WERI-Rb-1 (cell line): ENCODE measurements at regions not wholly inside any gene's neighbourhood (a gene's known extent, or its start where the extent isn't known, plus 50 kb on each side); places are given as distances from the start of the nearest gene placed in this dataset.

ENCODE experiments used
- DNase-seq: peaks from one replicate; pipeline ENCODE4 v3.0.0-alpha.2; 2020
- H3K27ac ChIP-seq: fragments of 250-450 bp; sonication (Bioruptor Pico); 2 replicates; pipeline ENCODE4 v1.5.1; 2020; ENCODE audit warnings: mild to moderate bottlenecking, moderate library complexity
- H3K27me3 ChIP-seq: fragments of 250-450 bp; sonication (Bioruptor Pico); 2 replicates; pipeline ENCODE4 v1.5.1; 2021; ENCODE audit warnings: mild to moderate bottlenecking, low read depth, moderate library complexity; ENCODE audit not compliant: insufficient read depth, severe bottlenecking
- H3K36me3 ChIP-seq: fragments of 250-450 bp; sonication (Bioruptor Pico); 2 replicates; pipeline ENCODE4 v1.5.1; 2020; ENCODE audit warnings: mild to moderate bottlenecking, moderate library complexity
- H3K4me3 ChIP-seq: 2 replicates; pipeline ENCODE4 v1.5.1; 2011; ENCODE audit warnings: low read depth, mild to moderate bottlenecking, control low read depth, low read length
- H3K9me3 ChIP-seq: fragments of 250-450 bp; sonication (Bioruptor Pico); 2 replicates; pipeline ENCODE4 v1.5.1; 2021; ENCODE audit warnings: mild to moderate bottlenecking, moderate library complexity; ENCODE audit not compliant: severe bottlenecking
- CTCF ChIP-seq: IDR thresholded peaks from 2 replicates; pipeline ENCODE4 v1.5.1; 2011; ENCODE audit warnings: low read depth, mild to moderate bottlenecking, control low read depth, inconsistent platforms, low read length

- H3K36me3 ChIP-seq, result no peaks in the 10 kb centered on the region
- no peaks in the 10 kb centered on the region for H3K9me3 ChIP-seq
- no peak for TF ChIP-seq CTCF
- H3K27ac ChIP-seq, result no peak overlapping the region
- no peaks in the 10 kb centered on the region for H3K27me3 ChIP-seq
- no peak for DNase-seq
- H3K4me3 ChIP-seq, result no peak overlapping the region
Observed at GRCh38 chr10:78448994-78449418, 415.3 kb downstream of the RPS24 start.

GRCh38 chr10:78449554-78449953 is 415.9 kb downstream of the RPS24 start:
- TF ChIP-seq CTCF, result no peak
- no peaks in the 10 kb centered on the region for H3K36me3 ChIP-seq
- H3K4me3 ChIP-seq, result no peak overlapping the region
- no peak for DNase-seq
- no peaks in the 10 kb centered on the region for H3K27me3 ChIP-seq
- H3K27ac ChIP-seq, result no peak overlapping the region
- no peaks in the 10 kb centered on the region for H3K9me3 ChIP-seq

GRCh38 chr10:78450239-78450638 is 416.6 kb downstream of the RPS24 start:
- H3K27me3 ChIP-seq, result no peaks in the 10 kb centered on the region
- no peak for TF ChIP-seq CTCF
- no peak for DNase-seq
- no peaks in the 10 kb centered on the region for H3K9me3 ChIP-seq
- H3K27ac ChIP-seq, result no peak overlapping the region
- no peak overlapping the region for H3K4me3 ChIP-seq
- H3K36me3 ChIP-seq, result no peaks in the 10 kb centered on the region

- Histone ChIP-seq H3K36me3 (no peaks in the 10 kb centered on the region), H3K9me3 (no peaks in the 10 kb centered on the region), H3K27me3 (no peaks in the 10 kb centered on the region), H3K4me3 (no peak overlapping the region), H3K27ac (0 out of 2 replicates have a peak overlapping the region, but pooled peaks have one; percentile 3)
- no peak for DNase-seq
- TF ChIP-seq CTCF, result no peak
Observed at GRCh38 chr10:78450807-78451485, 417.3 kb downstream of the RPS24 start.

GRCh38 chr10:78451592-78451991 is 417.9 kb downstream of the RPS24 start:
- H3K9me3 ChIP-seq, result no peaks in the 10 kb centered on the region
- H3K27ac ChIP-seq, result 0 out of 2 replicates have a peak overlapping the region, but pooled peaks have one; percentile 3
- no peak; the same call in 1 of the 2 replicates for TF ChIP-seq CTCF
- H3K36me3 ChIP-seq, result no peaks in the 10 kb centered on the region
- peak; percentile 91 for DNase-seq
- no peak overlapping the region for H3K4me3 ChIP-seq
- H3K27me3 ChIP-seq, result no peaks in the 10 kb centered on the region
